Type B pancreatic cell (in vitro differentiated cells): ENCODE measurements at regions not wholly inside any gene's neighbourhood (a gene's known extent, or its start where the extent isn't known, plus 50 kb on each side); places are given as distances from the start of the nearest gene placed in this dataset.

Experiments
- DNase-seq: peaks from one replicate; pipeline ENCODE4 v3.0.0; 2021; ENCODE audit warnings: mixed read lengths; ENCODE audit not compliant: unreplicated experiment; ENCODE audit errors: extremely low spot score
- H3K27ac Mint-ChIP-seq: 2 replicates; pipeline ENCODE4 v1.8.0; 2021; ENCODE audit warnings: mild to moderate bottlenecking, mixed read lengths
- H3K27me3 Mint-ChIP-seq: 2 replicates; pipeline ENCODE4 v1.8.0; 2021; ENCODE audit warnings: mixed read lengths
- H3K36me3 Mint-ChIP-seq: 2 replicates; pipeline ENCODE4 v1.8.0; 2021; ENCODE audit warnings: mixed read lengths
- H3K4me1 Mint-ChIP-seq: one replicate; pipeline ENCODE4 v1.8.0; 2021; ENCODE audit warnings: mixed read lengths; ENCODE audit not compliant: unreplicated experiment
- H3K4me3 Mint-ChIP-seq: 2 replicates; pipeline ENCODE4 v1.8.0; 2021; ENCODE audit warnings: mild to moderate bottlenecking, mixed read lengths
- H3K9me3 Mint-ChIP-seq: 2 replicates; pipeline ENCODE4 v1.8.0; 2021; ENCODE audit warnings: mixed read lengths
- CTCF ChIP-seq: fragments of 200-600 bp; sonication (generic); conservative IDR thresholded peaks from 2 replicates; pipeline ENCODE4 v1.5.0; 2021; ENCODE audit warnings: antibody characterized with exemption, mild to moderate bottlenecking

GRCh38 chr17:10932938-10933337 is 95.1 kb upstream of the PIRT start:
- Mint-ChIP-seq H3K9me3 (no peaks in the 10 kb centered on the region), H3K4me1 (no peaks in the 10 kb centered on the region), H3K27me3 (peaks cover 14% of the 10 kb centered on the region), H3K36me3 (no peaks in the 10 kb centered on the region), H3K4me3 (no peak overlapping the region), H3K27ac (no peak overlapping the region)
- DNase-seq: no peak
- TF ChIP-seq CTCF: no peak

- Mint-ChIP-seq H3K27ac (no peak overlapping the region), H3K4me1 (no peaks in the 10 kb centered on the region), H3K4me3 (no peak overlapping the region), H3K9me3 (no peaks in the 10 kb centered on the region), H3K36me3 (no peaks in the 10 kb centered on the region), H3K27me3 (peaks cover 8% of the 10 kb centered on the region)
- TF ChIP-seq CTCF: no peak
- DNase-seq: no peak
Measured at GRCh38 chr17:10931133-10931532, 93.2 kb upstream of the PIRT start.

GRCh38 chr17:10927712-10928111 is 89.8 kb upstream of the PIRT start:
- TF ChIP-seq CTCF: no peak
- Mint-ChIP-seq H3K36me3 (no peaks in the 10 kb centered on the region), H3K4me1 (no peaks in the 10 kb centered on the region), H3K27me3 (peaks cover 8% of the 10 kb centered on the region), H3K4me3 (no peak overlapping the region), H3K27ac (no peak overlapping the region), H3K9me3 (no peaks in the 10 kb centered on the region)
- no peak for DNase-seq

GRCh38 chr17:10920558-10921108 is 82.7 kb upstream of the PIRT start:
- TF ChIP-seq CTCF: no peak
- no peak for DNase-seq
- Mint-ChIP-seq H3K4me3 (no peak overlapping the region), H3K36me3 (no peaks in the 10 kb centered on the region), H3K4me1 (no peaks in the 10 kb centered on the region), H3K9me3 (no peaks in the 10 kb centered on the region), H3K27ac (no peak overlapping the region), H3K27me3 (peaks cover 5% of the 10 kb centered on the region)

GRCh38 chr17:10907370-10907769 is 69.5 kb upstream of the PIRT start:
- Mint-ChIP-seq H3K4me3 (no peak overlapping the region), H3K36me3 (no peaks in the 10 kb centered on the region), H3K4me1 (no peaks in the 10 kb centered on the region), H3K27me3 (peaks cover 3% of the 10 kb centered on the region), H3K9me3 (peaks cover 6% of the 10 kb centered on the region), H3K27ac (no peak overlapping the region)
- TF ChIP-seq CTCF: no peak
- no peak for DNase-seq

- H3K27ac Mint-ChIP-seq: no peak overlapping the region
- H3K27me3 Mint-ChIP-seq: peaks cover 4% of the 10 kb centered on the region
- H3K4me1 Mint-ChIP-seq: no peaks in the 10 kb centered on the region
- H3K36me3 Mint-ChIP-seq: no peaks in the 10 kb centered on the region
- no peak overlapping the region for H3K4me3 Mint-ChIP-seq
- TF ChIP-seq CTCF: no peak
- H3K9me3 Mint-ChIP-seq: no peaks in the 10 kb centered on the region
- DNase-seq: no peak
Measured at GRCh38 chr17:10899281-10899680, 61.4 kb upstream of the PIRT start.
